Stomach (tissue), 8 donors: ENCODE measurements at regions not wholly inside any gene's neighbourhood (a gene's known extent, or its start where the extent isn't known, plus 50 kb on each side); places are given as distances from the start of the nearest gene placed in this dataset.

Source experiments
- DNase-seq, 2 donors: peaks; one replicate each; pipeline versions ENCODE4 v3.0.0 to v3.0.0-alpha.2; 2013 to 2019
- H3K27ac ChIP-seq, 5 donors: fragments of 200-600 bp in 4 of 5; sonication (generic) in 4 of 5; one replicate each; pipeline ENCODE4 v1.5.1; 2013 to 2019; ENCODE audit warnings: mild to moderate bottlenecking in 1 of 5, moderate library complexity in 1 of 5
- H3K27me3 ChIP-seq, 3 donors: fragments of 200-600 bp; sonication (generic); one replicate each; pipeline ENCODE4 v1.5.1; 2017 to 2019; ENCODE audit warnings: mixed run types in 1 of 3
- H3K36me3 ChIP-seq, 4 donors: fragments of 200-600 bp; sonication (generic); 1 replicate in 3 of 4; 2 replicates in 1 of 4; pipeline ENCODE4 v1.5.1; 2016 to 2019
- H3K4me1 ChIP-seq, 4 donors: fragments of 200-600 bp; sonication (generic); one replicate each; pipeline ENCODE4 v1.5.1; 2016 to 2019
- H3K4me3 ChIP-seq, 4 donors: fragments of 200-600 bp; sonication (generic) in 3 of 4; one replicate each; pipeline ENCODE4 v1.5.1; 2016 to 2019; ENCODE audit warnings: mild to moderate bottlenecking in 1 of 4
- H3K9me3 ChIP-seq, 4 donors: fragments of 200-600 bp; sonication (generic); one replicate each; pipeline ENCODE4 v1.5.1; 2016 to 2019
- CTCF ChIP-seq, 7 experiments: fragments of 450-650 bp in 4 of 7; fragments of 200-600 bp in 3 of 7; sonication (generic) in 3 of 7; IDR thresholded peaks; one replicate each; pipeline ENCODE4 v1.5.1; 2016 to 2019; ENCODE audit warnings: antibody characterized with exemption in 7 of 7, control low read depth in 2 of 7, mild to moderate bottlenecking in 1 of 7
- EP300 ChIP-seq: sonication (generic); formaldehyde crosslinking; IDR thresholded peaks from one replicate; pipeline ENCODE4 v1.6.1; 2017; ENCODE audit warnings: antibody characterized with exemption
- POLR2A ChIP-seq, 4 donors: fragments of 450-650 bp; IDR thresholded peaks; one replicate each; pipeline ENCODE4 v1.6.1; 2016; ENCODE audit warnings: antibody characterized with exemption in 4 of 4, control low read depth in 2 of 4, mild to moderate bottlenecking in 1 of 4, moderate library complexity in 1 of 4
- POLR2AphosphoS5 ChIP-seq, 3 donors: sonication (generic); formaldehyde crosslinking; IDR thresholded peaks; one replicate each; pipeline ENCODE4 v1.6.1; 2016; ENCODE audit warnings: antibody characterized with exemption in 3 of 3
- WGBS, 5 donors: extraction: QIAGEN DNeasy Blood & Tissue Kit in 3 of 5; methylation state at CpG; one replicate each; pipeline versions ENCODE4 v1.1.5 to v1.1.7; 2013 to 2018; 5-methylcytosine and 5-hydroxymethylcytosine counted together
- intact Hi-C: fragments of 100-400 bp; cut with DNase I; formaldehyde crosslinking; loops from one replicate; pipeline ENCODE4 v1.15.1; 2023; ENCODE audit warnings: low total_unique reads
- donor health status: healthy with polysubstance abuse.
- donor health status: Bipolar disorder and iron deficiency.
- donor health status: healthy.

GRCh38 chr2:117481608-117482007 is 332.9 kb upstream of the DDX18 start:
- H3K27me3 ChIP-seq, result no peaks in the 10 kb centered on the region
- no peaks in the 10 kb centered on the region for H3K4me1 ChIP-seq
- intact Hi-C loops, result no loop called here
- no peak overlapping the region for H3K27ac ChIP-seq
- H3K4me3 ChIP-seq, result no peak overlapping the region
- peaks cover 4 to 48% (median 20%) of the 10 kb centered on the region in 4 donors for H3K9me3 ChIP-seq
- H3K36me3 ChIP-seq, result no peaks in the 10 kb centered on the region
- WGBS, 5 donors, result 55 to 83% (median 71%) methylated on average over 1 of the region's 1 CpG
- TF ChIP-seq POLR2AphosphoS5 (IDR thresholded peaks at IDR 0.05), result no peak
- TF ChIP-seq CTCF (IDR thresholded peaks at IDR 0.05), result no peak
- TF ChIP-seq EP300, result no peak
- TF ChIP-seq POLR2A (IDR thresholded peaks at IDR 0.05), result no peak
- DNase-seq, result no peak

- H3K27me3 ChIP-seq, result no peaks in the 10 kb centered on the region
- 62 to 81% (median 74%) methylated on average over 3 of the region's 3 CpGs for WGBS, 5 donors
- no peak overlapping the region for H3K4me3 ChIP-seq
- TF ChIP-seq EP300, result no peak
- no peak for TF ChIP-seq CTCF (IDR thresholded peaks at IDR 0.05)
- TF ChIP-seq POLR2A (IDR thresholded peaks at IDR 0.05), result no peak
- no peak for TF ChIP-seq POLR2AphosphoS5 (IDR thresholded peaks at IDR 0.05)
- DNase-seq, result no peak
- intact Hi-C loops, result no loop called here
- no peaks in the 10 kb centered on the region for H3K4me1 ChIP-seq
- H3K9me3 ChIP-seq, result peaks cover 0 to 12% (median 2%) of the 10 kb centered on the region in 4 donors
- no peaks in the 10 kb centered on the region for H3K36me3 ChIP-seq
- H3K27ac ChIP-seq, result no peak overlapping the region
Observed at GRCh38 chr2:117485588-117485987, 328.9 kb upstream of the DDX18 start.

GRCh38 chr2:117486081-117486480 is 328.4 kb upstream of the DDX18 start:
- H3K4me3 ChIP-seq, result no peak overlapping the region
- no peaks in the 10 kb centered on the region for H3K36me3 ChIP-seq
- WGBS, 5 donors, result 77 to 88% (median 84%) methylated on average over 2 of the region's 2 CpGs
- no peak for DNase-seq
- peaks cover 0 to 8% (median 0%) of the 10 kb centered on the region in 4 donors for H3K9me3 ChIP-seq
- TF ChIP-seq POLR2AphosphoS5 (IDR thresholded peaks at IDR 0.05) (no peak), CTCF (IDR thresholded peaks at IDR 0.05) (no peak), POLR2A (IDR thresholded peaks at IDR 0.05) (no peak), EP300 (no peak)
- no peak overlapping the region for H3K27ac ChIP-seq
- no peaks in the 10 kb centered on the region for H3K4me1 ChIP-seq
- intact Hi-C loops, result no loop called here
- no peaks in the 10 kb centered on the region for H3K27me3 ChIP-seq

GRCh38 chr2:117492209-117492851 is 322.2 kb upstream of the DDX18 start:
- no peaks in the 10 kb centered on the region for H3K27me3 ChIP-seq
- no peak for DNase-seq
- H3K4me3 ChIP-seq, result no peak overlapping the region
- H3K9me3 ChIP-seq, result no peaks in the 10 kb centered on the region
- WGBS, 5 donors, result 85 to 88% (median 86%) methylated on average over 3 of the region's 3 CpGs
- H3K4me1 ChIP-seq, result no peaks in the 10 kb centered on the region
- intact Hi-C loops, result no loop called here
- no peaks in the 10 kb centered on the region for H3K36me3 ChIP-seq
- no peak overlapping the region for H3K27ac ChIP-seq
- TF ChIP-seq POLR2A (IDR thresholded peaks at IDR 0.05) (no peak), CTCF (IDR thresholded peaks at IDR 0.05) (no peak), EP300 (no peak), POLR2AphosphoS5 (IDR thresholded peaks at IDR 0.05) (no peak)
